Keratinocyte (primary cell): ENCODE measurements at regions not wholly inside any gene's neighbourhood (a gene's known extent, or its start where the extent isn't known, plus 50 kb on each side); places are given as distances from the start of the nearest gene placed in this dataset.
A peak's percentile ranks its signal among the peaks of the same experiment; 100 is the strongest.

Source experiments
- DNase-seq: peaks from one replicate; pipeline ENCODE4 v3.0.0-alpha.2; 2011; ENCODE audit warnings: low read depth, missing footprints, low spot score
- FAIRE-seq: peaks from 2 replicates; lab custom pipeline; 2011; peaks lifted over from hg19 to GRCh38; lab: Jason Lieb, UNC
- H2AFZ ChIP-seq: 2 replicates; pipeline ENCODE4 v1.6.0; 2012; ENCODE audit warnings: low read length, control low read depth, inconsistent platforms; ENCODE audit not compliant: control insufficient read depth
- H3K27ac ChIP-seq: 2 replicates; pipeline ENCODE4 v1.5.1; 2011; ENCODE audit warnings: low read length; ENCODE audit not compliant: control insufficient read depth, insufficient read depth
- H3K27me3 ChIP-seq: 3 replicates; pipeline ENCODE4 v1.6.0; 2011; ENCODE audit warnings: low read length; ENCODE audit not compliant: control insufficient read depth, insufficient read depth; ENCODE audit errors: extremely low read depth
- H3K36me3 ChIP-seq, 2 experiments: 2 replicates in 1 of 2; 3 replicates in 1 of 2; pipeline ENCODE4 v1.5.1; 2011; ENCODE audit warnings: low read length in 2 of 2, mild to moderate bottlenecking in 1 of 2; ENCODE audit not compliant: control insufficient read depth in 2 of 2, insufficient read depth in 2 of 2; ENCODE audit errors: extremely low read depth in 1 of 2
- H3K4me1 ChIP-seq: 3 replicates; pipeline ENCODE4 v1.5.1; 2011; ENCODE audit warnings: low read length; ENCODE audit not compliant: control insufficient read depth, insufficient read depth; ENCODE audit errors: extremely low read depth
- H3K4me2 ChIP-seq: 3 replicates; pipeline ENCODE4 v1.6.0; 2011; ENCODE audit warnings: low read depth, low read length; ENCODE audit not compliant: control insufficient read depth, insufficient read depth; ENCODE audit errors: extremely low read depth
- H3K4me3 ChIP-seq, 3 experiments: fragments of 200-600 bp in 1 of 3; sonication (generic) in 1 of 3; 2 replicates in 2 of 3; 3 replicates in 1 of 3; pipeline ENCODE4 v1.5.1; 2011 to 2016; ENCODE audit warnings: low read length in 3 of 3, mild to moderate bottlenecking in 3 of 3, control low read depth in 2 of 3, inconsistent platforms in 1 of 3, low read depth in 1 of 3, mixed read lengths in 1 of 3, mixed run types in 1 of 3, moderate library complexity in 1 of 3; ENCODE audit not compliant: control insufficient read depth in 2 of 3, insufficient read depth in 2 of 3; ENCODE audit errors: extremely low read depth in 1 of 3
- H3K79me2 ChIP-seq: 2 replicates; pipeline ENCODE4 v1.6.0; 2012; ENCODE audit warnings: low read length; ENCODE audit not compliant: control insufficient read depth, insufficient read depth
- H3K9ac ChIP-seq: 3 replicates; pipeline ENCODE4 v1.6.0; 2011; ENCODE audit warnings: low read length; ENCODE audit not compliant: control insufficient read depth, insufficient read depth; ENCODE audit errors: extremely low read depth
- H3K9me1 ChIP-seq: 3 replicates; pipeline ENCODE4 v1.6.0; 2011; ENCODE audit warnings: low read length; ENCODE audit not compliant: control insufficient read depth, insufficient read depth; ENCODE audit errors: extremely low read depth
- H3K9me3 ChIP-seq: 2 replicates; pipeline ENCODE4 v1.5.1; 2012; ENCODE audit warnings: low read depth, low read length; ENCODE audit not compliant: control insufficient read depth
- H4K20me1 ChIP-seq: 3 replicates; pipeline ENCODE4 v1.6.0; 2011; ENCODE audit warnings: low read length; ENCODE audit not compliant: control insufficient read depth, insufficient read depth; ENCODE audit errors: extremely low read depth
- EZH2 ChIP-seq: IDR thresholded peaks from one replicate; pipeline ENCODE4 v1.6.1; 2012; ENCODE audit warnings: inconsistent platforms, mild to moderate bottlenecking, low read length, moderate library complexity
- dilution Hi-C: fragments of 300-500 bp; cut with MboI; formaldehyde crosslinking; loops from one replicate; pipeline ENCODE4 v1.7.0; 2020; ENCODE audit warnings: low sequenced_read_pairs; ENCODE audit not compliant: extremely low pct_ligation_motif_present
- TF ChIP-seq, protein P1 (sequence below), 3 experiments: IDR thresholded peaks in 1 of 3; conservative IDR thresholded peaks in 1 of 3; optimal IDR thresholded peaks in 1 of 3; 2 replicates in 2 of 3; 3 replicates in 1 of 3; pipeline versions ENCODE3 to v1.5.1; 2011; ENCODE audit warnings: low read length in 3 of 3, mild to moderate bottlenecking in 3 of 3, moderate library complexity in 2 of 3, control low read depth in 1 of 3, inconsistent platforms in 1 of 3; ENCODE audit not compliant: insufficient read depth in 2 of 3; ENCODE audit errors: extremely low read depth in 1 of 3

GRCh38 chr6:72554761-72555221 lies 67.1 kb upstream of the KCNQ5 start:
- no peaks in the 10 kb centered on the region for H3K36me3 ChIP-seq
- H3K27me3 ChIP-seq, result no peaks in the 10 kb centered on the region
- H2AFZ ChIP-seq, result peak overlapping the region; percentile 5
- no peaks in the 10 kb centered on the region for H3K79me2 ChIP-seq
- TF ChIP-seq EZH2, result no peak
- TF ChIP-seq, protein P1, sequence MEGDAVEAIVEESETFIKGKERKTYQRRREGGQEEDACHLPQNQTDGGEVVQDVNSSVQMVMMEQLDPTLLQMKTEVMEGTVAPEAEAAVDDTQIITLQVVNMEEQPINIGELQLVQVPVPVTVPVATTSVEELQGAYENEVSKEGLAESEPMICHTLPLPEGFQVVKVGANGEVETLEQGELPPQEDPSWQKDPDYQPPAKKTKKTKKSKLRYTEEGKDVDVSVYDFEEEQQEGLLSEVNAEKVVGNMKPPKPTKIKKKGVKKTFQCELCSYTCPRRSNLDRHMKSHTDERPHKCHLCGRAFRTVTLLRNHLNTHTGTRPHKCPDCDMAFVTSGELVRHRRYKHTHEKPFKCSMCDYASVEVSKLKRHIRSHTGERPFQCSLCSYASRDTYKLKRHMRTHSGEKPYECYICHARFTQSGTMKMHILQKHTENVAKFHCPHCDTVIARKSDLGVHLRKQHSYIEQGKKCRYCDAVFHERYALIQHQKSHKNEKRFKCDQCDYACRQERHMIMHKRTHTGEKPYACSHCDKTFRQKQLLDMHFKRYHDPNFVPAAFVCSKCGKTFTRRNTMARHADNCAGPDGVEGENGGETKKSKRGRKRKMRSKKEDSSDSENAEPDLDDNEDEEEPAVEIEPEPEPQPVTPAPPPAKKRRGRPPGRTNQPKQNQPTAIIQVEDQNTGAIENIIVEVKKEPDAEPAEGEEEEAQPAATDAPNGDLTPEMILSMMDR (optimal IDR thresholded peaks at IDR 0.05 in 1 of 3, IDR thresholded peaks at IDR 0.05 in 1 of 3, conservative IDR thresholded peaks at IDR 0.05 in 1 of 3; ENCODE audit: extremely low read depth in 1 of 3, insufficient read depth in 2 of 3, low read length in 3 of 3), result peak in 1 of 3 experiments; percentile 25
- H3K4me2 ChIP-seq, result peak overlapping the region; percentile 85
- no peaks in the 10 kb centered on the region for H4K20me1 ChIP-seq
- H3K27ac ChIP-seq, result peak overlapping the region; percentile 88
- H3K9ac ChIP-seq, result no peak overlapping the region
- dilution Hi-C loops, result loop anchor here (25.0 kb wide), 1 partner anchor 117 kb away; no protein-coding TSS in a partner anchor
- peaks cover 41% of the 10 kb centered on the region for H3K4me1 ChIP-seq
- no peaks in the 10 kb centered on the region for H3K9me1 ChIP-seq
- FAIRE-seq, result peak; percentile 88
- DNase-seq, result no peak
- H3K9me3 ChIP-seq, result no peaks in the 10 kb centered on the region
- H3K4me3 ChIP-seq, result peak overlapping the region in 2 of 3 experiments; percentile 5 to 56

- Histone ChIP-seq H4K20me1 (no peaks in the 10 kb centered on the region), H3K4me2 (no peak overlapping the region), H3K79me2 (no peaks in the 10 kb centered on the region), H3K9me1 (no peaks in the 10 kb centered on the region), H2AFZ (peak overlapping the region; percentile 10), H3K36me3 (no peaks in the 10 kb centered on the region), H3K4me3 (no peak overlapping the region), H3K4me1 (peaks cover 20% of the 10 kb centered on the region), H3K27ac (no peak overlapping the region), H3K9me3 (no peaks in the 10 kb centered on the region), H3K9ac (no peak overlapping the region), H3K27me3 (no peaks in the 10 kb centered on the region)
- dilution Hi-C loops, result loop anchor here (25.0 kb wide), 1 partner anchor 122 kb away; no protein-coding TSS in a partner anchor
- DNase-seq (no peak), FAIRE-seq (peak; percentile 9)
- TF ChIP-seq, protein P1 (optimal IDR thresholded peaks at IDR 0.05 in 1 of 3, IDR thresholded peaks at IDR 0.05 in 1 of 3, conservative IDR thresholded peaks at IDR 0.05 in 1 of 3; ENCODE audit: extremely low read depth in 1 of 3, insufficient read depth in 2 of 3, low read length in 3 of 3), result no peak
- no peak for TF ChIP-seq EZH2
Measured at GRCh38 chr6:72559067-72559466, 62.8 kb upstream of the KCNQ5 start.
